Activated CD4-positive, alpha-beta memory T cell treated with anti-CD3 and anti-CD28 coated beads for 36 hours (primary cell): ENCODE measurements at regions not wholly inside any gene's neighbourhood (a gene's known extent, or its start where the extent isn't known, plus 50 kb on each side); places are given as distances from the start of the nearest gene placed in this dataset.
"Not testable (repeated sequence)": the region's sequence is repeated elsewhere in the genome, so short reads cannot be mapped to it uniquely, and the experiment has no call there.

ENCODE experiments used
- CTCF ChIA-PET: fragments of 350-600 bp; sonication (Branson Sonifier 250); formaldehyde crosslinking; loops from one replicate; lab custom pipeline; 2021; ENCODE audit warnings: antibody characterized with exemption, inconsistent platforms; lab: Charles Lee
- POLR2A ChIA-PET: fragments of 350-600 bp; sonication (Branson Sonifier 250); formaldehyde crosslinking; loops from one replicate; lab custom pipeline; 2021; ENCODE audit warnings: antibody characterized with exemption; lab: Charles Lee
- DNase-seq: peaks from one replicate; pipeline ENCODE4 v3.0.0-alpha.2; 2020
- H3K27ac Mint-ChIP-seq: one replicate; pipeline ENCODE4 v1.8.0; 2021; ENCODE audit warnings: mixed read lengths
- H3K27me3 Mint-ChIP-seq: one replicate; pipeline ENCODE4 v1.8.0; 2021; ENCODE audit warnings: mixed read lengths
- H3K36me3 Mint-ChIP-seq: one replicate; pipeline ENCODE4 v1.8.0; 2021; ENCODE audit warnings: mixed read lengths
- H3K4me1 Mint-ChIP-seq: one replicate; pipeline ENCODE4 v1.8.0; 2021; ENCODE audit warnings: low read depth, mixed read lengths
- H3K4me3 Mint-ChIP-seq: one replicate; pipeline ENCODE4 v1.8.0; 2021; ENCODE audit warnings: mild to moderate bottlenecking, mixed read lengths
- H3K9me3 Mint-ChIP-seq: one replicate; pipeline ENCODE4 v1.8.0; 2021; ENCODE audit warnings: mixed read lengths
- intact Hi-C: fragments of 100-400 bp; cut with micrococcal nuclease; formaldehyde crosslinking; loops from one replicate; pipeline ENCODE4 v1.15.1; 2023

DNA sequence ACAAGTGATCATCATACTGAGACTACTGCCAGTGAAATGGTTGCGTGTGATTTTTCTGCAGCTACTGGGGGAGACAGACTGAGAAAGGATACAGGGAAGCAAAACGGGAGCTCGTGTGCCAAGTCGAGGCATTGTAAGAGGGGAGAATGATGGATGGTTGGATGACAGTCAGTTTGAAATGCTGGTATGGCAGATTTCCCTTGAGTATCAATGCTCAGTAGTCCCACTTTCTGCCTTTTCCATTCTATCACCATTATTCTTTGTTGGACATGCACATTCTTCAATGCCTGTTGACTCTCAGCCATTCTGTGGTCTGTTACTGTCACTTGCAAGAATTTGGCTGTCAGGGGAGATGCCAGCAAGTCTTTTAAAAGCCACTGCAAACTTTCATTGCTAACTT, 510.6 kb upstream of the RBFOX1 start:
- POLR2A ChIA-PET: no interaction called here
- intact Hi-C loops: no loop called here
- H3K4me3 Mint-ChIP-seq: no peak overlapping the region
- H3K4me1 Mint-ChIP-seq: no peaks in the 10 kb centered on the region
- H3K9me3 Mint-ChIP-seq: peaks cover 21% of the 10 kb centered on the region
- no peak for DNase-seq
- CTCF ChIA-PET: no interaction called here
- H3K27ac Mint-ChIP-seq: no peak overlapping the region
- H3K36me3 Mint-ChIP-seq: no peaks in the 10 kb centered on the region
- H3K27me3 Mint-ChIP-seq: no peaks in the 10 kb centered on the region

DNA sequence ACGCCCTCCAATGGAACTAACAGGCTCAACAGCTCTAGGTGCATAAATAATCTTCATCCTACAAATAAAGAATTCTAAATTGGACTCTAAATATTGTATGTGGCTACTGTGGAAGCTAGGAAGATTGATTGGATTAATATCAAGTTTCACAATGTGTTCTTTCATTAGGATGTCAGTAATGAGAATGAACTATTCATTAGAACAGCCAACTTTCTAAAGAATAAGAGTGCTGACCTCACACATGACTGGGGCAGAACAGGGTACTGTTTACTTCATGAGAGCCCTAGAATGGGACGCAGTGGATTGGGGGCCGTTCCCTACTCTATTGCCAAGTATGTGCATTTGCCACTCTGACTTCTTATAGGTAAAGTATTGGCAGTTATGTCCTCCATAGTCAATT, 528.2 kb upstream of the RBFOX1 start:
- H3K4me3 Mint-ChIP-seq: no peak overlapping the region
- no peaks in the 10 kb centered on the region for H3K27me3 Mint-ChIP-seq
- H3K27ac Mint-ChIP-seq: no peak overlapping the region
- ChIA-PET CTCF (no interaction called here), POLR2A (no interaction called here)
- no peaks in the 10 kb centered on the region for H3K36me3 Mint-ChIP-seq
- no peak for DNase-seq
- H3K4me1 Mint-ChIP-seq: no peaks in the 10 kb centered on the region
- intact Hi-C loops: no loop called here
- H3K9me3 Mint-ChIP-seq: peaks cover 5% of the 10 kb centered on the region

DNA sequence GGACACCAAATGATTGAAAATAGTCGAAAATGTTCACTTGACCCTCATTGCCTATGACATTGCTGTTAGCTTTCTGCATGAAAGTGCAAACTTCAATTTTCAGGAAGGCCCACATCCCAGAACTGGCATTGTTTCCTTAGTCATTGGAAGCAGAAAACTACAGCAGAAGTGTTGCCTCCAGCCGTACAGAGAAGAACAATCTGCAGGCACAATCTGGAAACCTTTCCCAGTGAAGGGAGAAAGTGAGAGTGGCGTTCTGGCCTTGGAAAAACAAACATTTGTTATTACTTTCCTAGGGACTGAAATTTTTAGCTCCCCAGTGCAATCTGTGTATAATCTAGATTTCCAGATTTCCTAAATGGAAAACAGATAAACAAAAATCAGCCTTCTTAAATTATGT, 529.5 kb upstream of the RBFOX1 start:
- ChIA-PET CTCF (no interaction called here), POLR2A (interaction anchor here (0.6 kb wide), 1 partner anchor 712 kb away, joined by 4 read pairs; no protein-coding TSS in a partner anchor)
- Mint-ChIP-seq H3K27me3 (no peaks in the 10 kb centered on the region), H3K9me3 (peaks cover 5% of the 10 kb centered on the region), H3K4me3 (no peak overlapping the region), H3K36me3 (no peaks in the 10 kb centered on the region), H3K4me1 (no peaks in the 10 kb centered on the region), H3K27ac (no peak overlapping the region)
- DNase-seq: no peak
- intact Hi-C loops: no loop called here

DNA sequence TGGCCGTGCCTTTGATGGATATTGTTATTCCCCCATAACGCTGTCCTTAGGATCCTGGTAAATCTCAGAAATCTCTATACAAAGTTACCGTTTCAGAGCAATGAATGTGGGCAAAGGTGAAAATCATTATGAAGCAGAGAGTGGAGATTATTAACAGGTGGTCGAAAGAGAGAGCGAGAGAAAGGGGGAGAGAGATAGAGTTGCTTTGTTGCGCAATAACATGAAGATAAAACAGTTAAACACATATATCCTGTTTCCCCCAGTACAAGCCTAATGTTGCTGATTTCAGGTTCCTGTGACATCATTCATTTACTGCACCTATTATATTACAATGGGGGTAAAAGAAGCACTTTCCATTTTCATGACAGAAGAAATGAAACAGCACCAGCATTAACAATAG, 535.4 kb upstream of the RBFOX1 start:
- ChIA-PET POLR2A (no interaction called here), CTCF (no interaction called here)
- H3K9me3 Mint-ChIP-seq: peaks cover 15% of the 10 kb centered on the region
- no peaks in the 10 kb centered on the region for H3K27me3 Mint-ChIP-seq
- DNase-seq: no peak
- no peak overlapping the region for H3K27ac Mint-ChIP-seq
- H3K36me3 Mint-ChIP-seq: no peaks in the 10 kb centered on the region
- no peaks in the 10 kb centered on the region for H3K4me1 Mint-ChIP-seq
- intact Hi-C loops: no loop called here
- no peak overlapping the region for H3K4me3 Mint-ChIP-seq

DNA sequence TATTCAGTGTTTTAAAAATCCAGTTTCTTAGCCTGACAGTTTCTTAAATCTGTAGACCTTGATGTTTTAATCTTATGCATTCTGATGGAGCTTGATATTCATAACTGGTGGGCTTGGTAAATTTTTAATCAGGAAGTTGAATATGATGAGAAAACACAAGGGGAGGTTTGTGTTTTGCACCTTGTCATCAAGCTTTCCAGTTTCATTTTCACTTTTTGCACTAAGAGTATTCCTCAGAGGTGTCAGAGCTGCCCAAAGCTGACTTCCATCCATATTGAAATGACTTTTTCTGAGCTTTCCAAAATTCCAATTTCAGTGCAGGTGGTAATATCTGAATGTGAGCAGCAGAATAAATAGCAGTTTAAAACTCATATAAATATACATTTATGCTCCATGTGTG, 555.0 kb upstream of the RBFOX1 start:
- H3K4me3 Mint-ChIP-seq: no peak overlapping the region
- POLR2A ChIA-PET: no interaction called here
- no peaks in the 10 kb centered on the region for H3K27me3 Mint-ChIP-seq
- no peak for DNase-seq
- no peaks in the 10 kb centered on the region for H3K4me1 Mint-ChIP-seq
- H3K36me3 Mint-ChIP-seq: no peaks in the 10 kb centered on the region
- intact Hi-C loops: no loop called here
- CTCF ChIA-PET: no interaction called here
- no peak overlapping the region for H3K27ac Mint-ChIP-seq
- H3K9me3 Mint-ChIP-seq: peaks cover 13% of the 10 kb centered on the region

DNA sequence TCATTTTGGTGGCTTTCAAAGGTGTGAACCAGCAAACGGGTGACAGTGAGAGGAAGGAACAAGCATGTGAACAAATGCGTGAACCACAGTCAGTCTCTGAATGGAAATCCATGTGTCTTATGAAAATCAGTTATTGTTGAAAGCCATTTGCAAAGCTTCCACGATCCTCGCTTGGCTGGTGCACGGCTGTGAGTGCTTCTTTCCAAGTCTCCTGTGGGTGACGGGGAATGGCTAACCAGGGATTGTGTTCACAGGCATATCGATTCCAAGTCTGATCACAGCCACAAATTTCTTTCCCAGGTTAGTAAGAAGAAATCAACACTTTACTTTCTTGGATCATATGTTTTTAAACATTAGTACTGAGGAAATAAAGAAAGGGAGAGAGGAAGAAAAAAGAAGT, 556.9 kb upstream of the RBFOX1 start:
- Mint-ChIP-seq H3K27me3 (no peaks in the 10 kb centered on the region), H3K27ac (no peak overlapping the region), H3K4me1 (no peaks in the 10 kb centered on the region), H3K9me3 (peaks cover 7% of the 10 kb centered on the region), H3K4me3 (no peak overlapping the region), H3K36me3 (no peaks in the 10 kb centered on the region)
- ChIA-PET POLR2A (no interaction called here), CTCF (no interaction called here)
- no peak for DNase-seq
- intact Hi-C loops: no loop called here

DNA sequence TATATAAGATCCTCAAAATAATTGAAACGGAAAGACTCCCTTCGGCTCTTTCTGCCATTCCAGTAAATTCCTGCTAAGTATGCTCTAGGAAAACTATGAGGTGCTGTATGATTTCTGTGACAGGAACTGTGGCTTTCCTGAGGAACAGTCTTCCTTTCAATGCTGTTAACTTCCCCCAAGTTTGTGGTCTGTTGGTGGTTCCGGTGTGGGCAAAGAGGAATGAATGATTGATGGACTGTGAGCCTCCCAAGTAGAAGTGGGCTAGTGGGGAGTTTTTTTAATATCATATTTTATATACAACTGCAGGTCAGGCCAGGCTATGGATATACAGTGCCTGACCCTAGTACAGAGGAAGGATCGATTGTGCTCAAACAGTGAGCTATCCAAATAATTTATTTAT, 560.7 kb upstream of the RBFOX1 start:
- peaks cover 5% of the 10 kb centered on the region for H3K9me3 Mint-ChIP-seq
- CTCF ChIA-PET: no interaction called here

DNA sequence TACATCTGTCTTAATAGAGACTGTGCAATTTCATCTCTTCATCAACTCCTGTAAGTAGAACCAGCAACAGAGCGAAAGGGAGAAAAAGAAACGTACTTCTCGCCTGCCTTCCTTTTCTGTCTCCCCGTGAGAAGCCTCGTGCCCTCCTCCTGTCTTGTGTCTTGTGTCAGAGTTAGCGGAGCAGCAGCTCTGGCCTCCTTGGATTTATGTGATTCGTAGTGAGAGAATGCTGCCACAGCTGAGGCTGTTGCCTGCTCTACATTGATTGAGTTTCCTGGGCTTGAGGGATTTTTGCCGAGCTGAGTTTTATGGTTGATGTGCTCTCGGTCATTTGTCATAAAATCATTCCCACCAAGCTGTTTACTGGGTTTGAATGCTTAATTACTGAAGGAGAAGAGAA, 579.1 kb upstream of the RBFOX1 start:
- no peaks in the 10 kb centered on the region for H3K4me1 Mint-ChIP-seq
- H3K27me3 Mint-ChIP-seq: no peaks in the 10 kb centered on the region
- H3K4me3 Mint-ChIP-seq: no peak overlapping the region
- intact Hi-C loops: no loop called here
- peaks cover 18% of the 10 kb centered on the region for H3K9me3 Mint-ChIP-seq
- no peak for DNase-seq
- ChIA-PET POLR2A (no interaction called here), CTCF (no interaction called here)
- H3K27ac Mint-ChIP-seq: no peak overlapping the region
- H3K36me3 Mint-ChIP-seq: no peaks in the 10 kb centered on the region

More for the DNA sequence above, 560.7 kb upstream of the RBFOX1 start:
- Mint-ChIP-seq H3K4me1 (no peaks in the 10 kb centered on the region), H3K27ac (no peak overlapping the region), H3K36me3 (no peaks in the 10 kb centered on the region), H3K4me3 (no peak overlapping the region), H3K27me3 (no peaks in the 10 kb centered on the region)
- intact Hi-C loops: no loop called here
- no peak for DNase-seq
- POLR2A ChIA-PET: no interaction called here

DNA sequence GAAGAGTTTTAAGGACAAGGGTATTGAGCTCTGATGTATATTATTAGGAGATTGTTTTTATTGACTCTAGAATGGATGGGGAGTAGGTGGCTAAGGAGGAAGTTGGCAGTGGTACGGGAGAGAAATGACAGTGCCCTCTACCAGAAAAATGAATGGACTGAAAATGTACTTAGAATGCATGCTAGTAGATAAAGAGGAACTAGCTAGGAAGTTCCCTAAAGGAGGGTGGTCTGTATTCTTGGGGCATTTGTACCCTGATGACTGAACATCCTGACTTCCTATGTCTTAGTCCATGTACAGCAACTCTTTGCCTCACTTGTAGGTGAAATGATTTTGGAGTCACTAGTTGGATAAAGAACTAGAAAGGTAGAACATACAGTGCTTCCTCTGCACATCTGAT, 581.5 kb upstream of the RBFOX1 start:
- Mint-ChIP-seq H3K27me3 (no peaks in the 10 kb centered on the region), H3K36me3 (no peaks in the 10 kb centered on the region), H3K4me1 (no peaks in the 10 kb centered on the region), H3K27ac (no peak overlapping the region), H3K9me3 (peaks cover 23% of the 10 kb centered on the region), H3K4me3 (no peak overlapping the region)
- CTCF ChIA-PET: no interaction called here
- POLR2A ChIA-PET: no interaction called here
- intact Hi-C loops: no loop called here
- DNase-seq: no peak

DNA sequence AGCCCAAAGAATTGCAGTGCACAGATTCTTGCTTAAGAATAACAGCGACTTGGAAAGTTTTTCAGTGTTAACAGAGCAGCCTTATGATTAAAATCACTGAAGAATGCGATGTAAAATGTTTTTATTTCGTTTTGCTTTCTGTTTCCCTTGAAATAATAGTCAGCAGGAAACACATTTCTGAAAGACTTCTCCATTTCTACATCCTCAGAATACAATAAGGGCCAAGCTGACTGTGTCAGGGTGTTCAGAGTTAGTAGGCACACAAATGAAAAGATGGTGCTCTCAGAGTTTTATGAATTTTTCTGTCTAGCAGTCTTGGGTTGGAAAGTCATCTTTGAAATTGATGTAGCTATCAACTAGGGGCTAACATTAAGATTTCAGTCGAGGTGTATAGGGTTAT, 582.9 kb upstream of the RBFOX1 start:
- H3K4me1 Mint-ChIP-seq: no peaks in the 10 kb centered on the region
- H3K36me3 Mint-ChIP-seq: no peaks in the 10 kb centered on the region
- H3K9me3 Mint-ChIP-seq: peaks cover 28% of the 10 kb centered on the region
- H3K27me3 Mint-ChIP-seq: no peaks in the 10 kb centered on the region
- ChIA-PET CTCF (no interaction called here), POLR2A (no interaction called here)
- no peak overlapping the region for H3K27ac Mint-ChIP-seq
- DNase-seq: no peak
- intact Hi-C loops: no loop called here
- no peak overlapping the region for H3K4me3 Mint-ChIP-seq

DNA sequence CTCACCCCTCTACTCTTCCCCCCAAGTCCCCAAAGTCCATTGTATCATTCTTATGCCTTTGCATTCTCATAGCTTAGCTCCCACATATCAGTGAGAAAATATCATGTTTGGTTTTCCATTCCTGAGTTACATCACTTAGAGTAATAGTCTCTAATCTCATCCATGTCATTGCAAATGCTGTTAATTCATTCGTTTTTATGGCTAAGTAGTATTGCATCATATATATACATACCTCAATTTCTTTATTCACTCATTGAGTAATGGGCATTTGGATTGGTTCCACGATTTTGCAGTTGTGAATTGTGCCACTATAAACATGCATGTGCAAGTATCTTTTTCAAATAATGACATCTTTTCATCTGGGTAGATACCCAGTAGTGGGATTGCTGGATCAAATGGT, 596.3 kb upstream of the RBFOX1 start:
- POLR2A ChIA-PET: not testable (repeated sequence)

DNA sequence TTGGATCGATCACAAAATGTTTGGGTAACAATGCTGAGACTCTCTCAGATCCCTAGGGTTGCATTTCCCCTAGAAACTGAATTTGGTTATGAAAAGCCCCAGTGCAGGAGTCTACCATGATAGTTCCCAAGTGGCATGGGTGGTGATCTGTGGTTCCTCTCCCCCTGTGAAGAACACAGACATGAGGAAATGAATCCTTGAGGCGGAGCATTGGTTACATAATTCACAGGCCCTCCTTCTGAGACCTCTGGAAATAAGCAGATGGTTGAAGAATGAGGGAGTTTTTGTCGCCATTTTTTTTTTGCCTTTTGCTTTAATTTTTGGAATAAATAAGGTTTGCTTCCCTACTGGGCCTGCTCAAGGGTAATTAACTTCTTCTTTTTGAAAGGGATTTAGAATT, 597.0 kb upstream of the RBFOX1 start:
- Mint-ChIP-seq H3K27me3 (no peaks in the 10 kb centered on the region), H3K9me3 (peaks cover 25% of the 10 kb centered on the region), H3K36me3 (no peaks in the 10 kb centered on the region), H3K4me3 (no peak overlapping the region), H3K27ac (no peak overlapping the region), H3K4me1 (no peaks in the 10 kb centered on the region)
- intact Hi-C loops: no loop called here
- ChIA-PET POLR2A (no interaction called here), CTCF (no interaction called here)
- DNase-seq: no peak

More for the DNA sequence above, 596.3 kb upstream of the RBFOX1 start:
- intact Hi-C loops, H3K36me3 Mint-ChIP-seq, H3K27ac Mint-ChIP-seq, H3K4me3 Mint-ChIP-seq, CTCF ChIA-PET, H3K27me3 Mint-ChIP-seq, H3K4me1 Mint-ChIP-seq, DNase-seq: not testable (repeated sequence)
- peaks cover 27% of the 10 kb centered on the region for H3K9me3 Mint-ChIP-seq

DNA sequence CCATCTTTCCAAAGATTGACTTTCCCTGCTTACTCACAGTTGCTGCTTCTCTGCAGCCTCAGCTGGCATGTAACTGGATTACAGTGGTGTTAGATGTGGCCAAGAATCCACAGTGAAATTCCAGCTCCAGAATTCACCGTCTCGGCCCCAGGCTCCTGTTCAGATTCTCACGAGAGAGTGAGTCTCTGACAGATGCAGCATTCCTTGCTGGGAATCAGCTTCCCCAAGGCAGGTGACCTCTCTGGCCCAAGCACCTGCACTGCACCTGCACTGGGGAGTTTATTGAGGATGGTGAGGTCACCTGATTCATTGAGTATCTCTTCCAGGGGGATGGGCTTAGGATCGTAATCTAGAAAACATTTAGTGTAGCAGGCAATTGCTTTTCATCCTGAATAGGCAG, 600.5 kb upstream of the RBFOX1 start:
- Mint-ChIP-seq H3K4me1 (no peaks in the 10 kb centered on the region), H3K36me3 (no peaks in the 10 kb centered on the region), H3K4me3 (no peak overlapping the region), H3K27ac (no peak overlapping the region), H3K27me3 (no peaks in the 10 kb centered on the region), H3K9me3 (peaks cover 14% of the 10 kb centered on the region)
- DNase-seq: no peak
- POLR2A ChIA-PET: no interaction called here
- intact Hi-C loops: no loop called here
- CTCF ChIA-PET: no interaction called here

DNA sequence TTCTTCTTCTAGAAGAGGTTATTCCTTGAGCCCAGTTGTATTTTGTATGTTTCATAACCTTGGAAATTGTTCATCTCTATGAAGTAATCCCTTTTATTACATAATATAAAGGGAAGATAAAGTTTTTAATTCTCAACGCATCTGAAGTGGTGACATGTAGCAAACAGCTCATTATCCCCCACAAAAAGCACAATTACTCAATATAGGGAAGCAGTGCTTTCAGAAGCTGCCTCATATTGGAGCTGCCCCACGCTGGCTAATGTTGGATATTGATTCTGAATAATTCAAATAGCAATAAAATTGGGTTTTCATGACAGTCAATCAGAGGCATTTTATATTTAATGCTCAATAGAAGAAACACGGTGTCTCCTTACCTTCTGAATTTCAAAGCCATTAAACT, 604.3 kb upstream of the RBFOX1 start:
- ChIA-PET CTCF (no interaction called here), POLR2A (no interaction called here)
- H3K4me3 Mint-ChIP-seq: no peak overlapping the region
- H3K36me3 Mint-ChIP-seq: no peaks in the 10 kb centered on the region
- peaks cover 4% of the 10 kb centered on the region for H3K9me3 Mint-ChIP-seq
- no peaks in the 10 kb centered on the region for H3K27me3 Mint-ChIP-seq
- intact Hi-C loops: no loop called here
- no peaks in the 10 kb centered on the region for H3K4me1 Mint-ChIP-seq
- H3K27ac Mint-ChIP-seq: no peak overlapping the region
- DNase-seq: no peak
